Posterior vena cava (tissue), 2 donors: ENCODE measurements at regions not wholly inside any gene's neighbourhood (a gene's known extent, or its start where the extent isn't known, plus 50 kb on each side); places are given as distances from the start of the nearest gene placed in this dataset.

Experiments used
- DNase-seq: peaks from one replicate; pipeline ENCODE4 v3.0.0-alpha.2; 2020; ENCODE audit warnings: low spot score
- intact Hi-C, 2 donors: fragments of 100-400 bp; cut with DNase I; formaldehyde crosslinking; loops; one replicate each; pipeline versions ENCODE4 v1.14.1 to v1.14.2; 2022 to 2023
- donor health status: DM: yes; HTN: yes; CAD: no.
- donor health status: DM: yes; HTN: yes; CAD: no.

GRCh38 chr2:18741895-18742732 lies 152.7 kb upstream of the NT5C1B start:
- intact Hi-C loops, result loop anchor here in 1 of 2 donors (5.0 to 10.0 kb wide), 2 partner anchors 220 to 1123 kb away; no protein-coding TSS in a partner anchor
- no peak for DNase-seq

GRCh38 chr2:18741191-18741590 lies 151.8 kb upstream of the NT5C1B start:
- DNase-seq, result no peak
- intact Hi-C loops, result loop anchor here in 1 of 2 donors (5.0 to 10.0 kb wide), 2 partner anchors 219 to 1124 kb away; no protein-coding TSS in a partner anchor

- intact Hi-C loops, result loop anchor here in 1 of 2 donors (5.0 to 10.0 kb wide), 2 partner anchors 218 to 1124 kb away; no protein-coding TSS in a partner anchor
- DNase-seq, result peak; percentile 91
Observed at GRCh38 chr2:18740474-18740881, 151.1 kb upstream of the NT5C1B start.

GRCh38 chr2:18731666-18732065 lies 142.3 kb upstream of the NT5C1B start:
- intact Hi-C loops, result no loop called here
- DNase-seq, result no peak

GRCh38 chr2:18724371-18725145 lies 135.2 kb upstream of the NT5C1B start:
- DNase-seq, result no peak
- intact Hi-C loops, result loop anchor here in 1 of 2 donors (10.0 kb wide), 1 partner anchor 200 kb away; no protein-coding TSS in a partner anchor

GRCh38 chr2:18723219-18723618 lies 133.8 kb upstream of the NT5C1B start:
- DNase-seq, result no peak

GRCh38 chr2:18722101-18722500 lies 132.7 kb upstream of the NT5C1B start:
- DNase-seq, result no peak
- intact Hi-C loops, result loop anchor here in 1 of 2 donors (10.0 kb wide), 1 partner anchor 197 kb away; no protein-coding TSS in a partner anchor

More at GRCh38 chr2:18723219-18723618, 133.8 kb upstream of the NT5C1B start:
- intact Hi-C loops, result loop anchor here in 1 of 2 donors (10.0 kb wide), 1 partner anchor 198 kb away; no protein-coding TSS in a partner anchor

- intact Hi-C loops, result loop anchor here in 1 of 2 donors (10.0 kb wide), 1 partner anchor 196 kb away; no protein-coding TSS in a partner anchor
- no peak for DNase-seq
Observed at GRCh38 chr2:18721038-18721922, 131.9 kb upstream of the NT5C1B start.

- DNase-seq, result no peak
- intact Hi-C loops, result loop anchor here in 1 of 2 donors (10.0 kb wide), 1 partner anchor 195 kb away; no protein-coding TSS in a partner anchor
Observed at GRCh38 chr2:18719978-18720775, 130.8 kb upstream of the NT5C1B start.

- intact Hi-C loops, result no loop called here
- DNase-seq, result no peak
Observed at GRCh38 chr2:18708203-18708715, 118.9 kb upstream of the NT5C1B start.

- no peak for DNase-seq
- intact Hi-C loops, result no loop called here
Observed at GRCh38 chr2:18706001-18706400, 116.6 kb upstream of the NT5C1B start.

GRCh38 chr2:18704276-18704675 lies 114.9 kb upstream of the NT5C1B start:
- no peak for DNase-seq

GRCh38 chr2:18703555-18703954 lies 114.2 kb upstream of the NT5C1B start:
- intact Hi-C loops, result no loop called here
- no peak for DNase-seq

More at GRCh38 chr2:18704276-18704675, 114.9 kb upstream of the NT5C1B start:
- intact Hi-C loops, result no loop called here

- intact Hi-C loops, result no loop called here
- no peak for DNase-seq
Observed at GRCh38 chr2:18701981-18702380, 112.6 kb upstream of the NT5C1B start.

GRCh38 chr2:18701546-18701945 lies 112.2 kb upstream of the NT5C1B start:
- DNase-seq, result no peak
- intact Hi-C loops, result no loop called here

- intact Hi-C loops, result no loop called here
- no peak for DNase-seq
Observed at GRCh38 chr2:18690342-18690741, 101.0 kb upstream of the NT5C1B start.

GRCh38 chr2:18684206-18685038 lies 95.1 kb upstream of the NT5C1B start:
- intact Hi-C loops, result loop anchor here in 1 of 2 donors (5.0 kb wide), 2 partner anchors 453 to 1828 kb away; no protein-coding TSS in a partner anchor
- DNase-seq, result no peak
